ENCODE measurements at regions not wholly inside any gene's neighbourhood (a gene's known extent, or its start where the extent isn't known, plus 50 kb on each side); places are given as distances from the start of the nearest gene placed in this dataset.

DNA sequence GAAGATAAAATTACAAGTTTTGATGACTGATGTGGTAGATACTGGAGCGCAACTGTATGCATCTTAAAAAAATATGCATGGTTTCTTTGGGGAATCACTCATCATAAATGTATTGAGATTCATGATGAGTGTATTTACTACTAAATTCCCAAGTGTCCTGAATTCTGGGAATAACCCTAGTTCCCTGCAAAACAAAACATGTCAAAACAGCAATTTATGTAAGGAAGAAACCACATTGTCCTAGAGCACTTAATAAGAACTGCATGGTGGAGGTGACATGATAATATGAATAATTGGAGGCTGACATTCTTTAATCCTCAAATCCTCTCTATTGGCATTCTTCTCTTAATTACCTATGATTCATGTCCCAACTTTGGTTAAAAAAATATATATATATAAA lies 1804.7 kb downstream of the STIM2 start:
- Histone ChIP-seq H3K4me3 (no peak overlapping the region), H3K4me1 (no peaks in the 10 kb centered on the region), H3K27me3 (no peaks in the 10 kb centered on the region), H3K9me3 (no peaks in the 10 kb centered on the region), H3K36me3 (no peaks in the 10 kb centered on the region), H3K27ac (no peak overlapping the region)
- 43 to 100% methylated on average over 1 of the region's 1 CpG for WGBS, 2 donors
- no peak for DNase-seq
- TF ChIP-seq CTCF (IDR thresholded peaks at IDR 0.05) (no peak), POLR2A (IDR thresholded peaks at IDR 0.05) (no peak)
- intact Hi-C loops (cut with DNase I), result no loop called here

- no peak for TF ChIP-seq CTCF (IDR thresholded peaks at IDR 0.05)
- Histone ChIP-seq H3K36me3 (no peaks in the 10 kb centered on the region), H3K4me3 (no peak overlapping the region), H3K27me3 (no peaks in the 10 kb centered on the region), H3K27ac (no peak overlapping the region), H3K4me1 (no peaks in the 10 kb centered on the region), H3K9me3 (no peaks in the 10 kb centered on the region)
- intact Hi-C loops (cut with DNase I), result no loop called here
- DNase-seq, result no peak
Observed at GRCh38 chr4:28675582-28675981, 1814.9 kb downstream of the STIM2 start.

DNA sequence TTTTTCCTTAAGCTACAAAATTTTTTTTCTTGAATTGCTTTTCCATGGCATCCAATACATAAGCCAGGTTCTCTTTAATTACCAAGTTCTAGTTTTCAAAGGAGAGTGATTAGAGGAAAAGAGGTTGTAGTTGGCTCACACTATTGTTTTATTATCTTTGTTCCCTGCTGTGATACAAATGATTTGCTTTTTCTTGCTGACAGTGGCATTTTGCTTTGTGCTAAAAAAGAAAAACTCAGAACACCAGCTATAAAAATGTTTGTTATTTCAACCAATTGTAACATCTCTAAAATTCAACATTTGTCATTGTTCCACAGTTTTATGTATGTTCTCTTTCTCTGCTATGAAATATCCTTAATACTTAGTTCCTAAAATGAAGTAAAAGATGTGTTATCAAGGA lies 1817.2 kb downstream of the STIM2 start:
- Histone ChIP-seq H3K4me3 (no peak overlapping the region), H3K4me1 (no peaks in the 10 kb centered on the region), H3K27me3 (no peaks in the 10 kb centered on the region), H3K9me3 (no peaks in the 10 kb centered on the region), H3K36me3 (no peaks in the 10 kb centered on the region), H3K27ac (no peak overlapping the region)
- no peak for DNase-seq
- intact Hi-C loops (cut with DNase I), result no loop called here
- no peak for TF ChIP-seq POLR2A (IDR thresholded peaks at IDR 0.05)
- TF ChIP-seq CTCF (IDR thresholded peaks at IDR 0.05), result no peak

GRCh38 chr4:28682847-28683246 lies 1822.2 kb downstream of the STIM2 start:
- no peaks in the 10 kb centered on the region for H3K27me3 ChIP-seq
- TF ChIP-seq POLR2A (IDR thresholded peaks at IDR 0.05) (no peak), CTCF (IDR thresholded peaks at IDR 0.05) (no peak)
- H3K9me3 ChIP-seq, result no peaks in the 10 kb centered on the region
- H3K27ac ChIP-seq, result no peak overlapping the region
- H3K4me3 ChIP-seq, result no peak overlapping the region
- WGBS, 2 donors, result 57 to 66% methylated on average over 1 of the region's 1 CpG
- no peaks in the 10 kb centered on the region for H3K4me1 ChIP-seq
- intact Hi-C loops (cut with DNase I), result no loop called here
- DNase-seq, result no peak
- no peaks in the 10 kb centered on the region for H3K36me3 ChIP-seq

- Histone ChIP-seq H3K9me3 (no peaks in the 10 kb centered on the region), H3K4me1 (no peaks in the 10 kb centered on the region), H3K36me3 (no peaks in the 10 kb centered on the region), H3K4me3 (no peak overlapping the region), H3K27ac (no peak overlapping the region), H3K27me3 (no peaks in the 10 kb centered on the region)
- intact Hi-C loops (cut with DNase I), result no loop called here
- no peak for TF ChIP-seq CTCF (IDR thresholded peaks at IDR 0.05)
- no peak for TF ChIP-seq POLR2A (IDR thresholded peaks at IDR 0.05)
- no peak for DNase-seq
- 43 to 71% methylated on average over 3 to 4 of the region's 4 CpGs for WGBS, 2 donors
Observed at GRCh38 chr4:28686618-28687017, 1826.0 kb downstream of the STIM2 start.
